GM21786 (cell line): ENCODE measurements at regions not wholly inside any gene's neighbourhood (a gene's known extent, or its start where the extent isn't known, plus 50 kb on each side); places are given as distances from the start of the nearest gene placed in this dataset.
"Not testable (repeated sequence)": the region's sequence is repeated elsewhere in the genome, so short reads cannot be mapped to it uniquely, and the experiment has no call there.

Experiments used
- ATAC-seq: cut with Tn5 transposase; IDR thresholded peaks from one replicate; pipeline ENCODE4 v1.9.1; 2021; ENCODE audit not compliant: unreplicated experiment

GRCh38 chr20:6663104-6663503, 104.4 kb upstream of the BMP2 start:
- no peak for ATAC-seq

- no peak for ATAC-seq
These were observed 105.2 kb upstream of the BMP2 start for GRCh38 chr20:6662309-6662708.

GRCh38 chr20:6660441-6660840, 107.0 kb upstream of the BMP2 start:
- ATAC-seq = no peak

GRCh38 chr20:6658909-6659308, 108.6 kb upstream of the BMP2 start:
- not testable (repeated sequence) for ATAC-seq

- no peak for ATAC-seq
These were observed 109.6 kb upstream of the BMP2 start for GRCh38 chr20:6657904-6658303.

- no peak for ATAC-seq
These were observed 110.4 kb upstream of the BMP2 start for GRCh38 chr20:6657111-6657510.

- no peak for ATAC-seq
These were observed 112.8 kb upstream of the BMP2 start for GRCh38 chr20:6654513-6655252.

- ATAC-seq = peak; percentile 65
These were observed 115.9 kb upstream of the BMP2 start for GRCh38 chr20:6651561-6651960.

- no peak for ATAC-seq
These were observed 116.5 kb upstream of the BMP2 start for GRCh38 chr20:6651016-6651415.

GRCh38 chr20:6646021-6646636, 121.4 kb upstream of the BMP2 start:
- ATAC-seq = no peak

- ATAC-seq = no peak
These were observed 122.5 kb upstream of the BMP2 start for GRCh38 chr20:6644813-6645628.

- no peak for ATAC-seq
These were observed 126.5 kb upstream of the BMP2 start for GRCh38 chr20:6641012-6641411.

GRCh38 chr20:6637160-6637579, 130.3 kb upstream of the BMP2 start:
- ATAC-seq = no peak

- no peak for ATAC-seq
These were observed 131.0 kb upstream of the BMP2 start for GRCh38 chr20:6636209-6637159.

- peak; percentile 68 for ATAC-seq
These were observed 132.3 kb upstream of the BMP2 start for GRCh38 chr20:6635034-6635736.

GRCh38 chr20:6632187-6632586, 135.3 kb upstream of the BMP2 start:
- ATAC-seq = no peak

GRCh38 chr20:6630514-6630913, 137.0 kb upstream of the BMP2 start:
- ATAC-seq = no peak

- no peak for ATAC-seq
These were observed 137.9 kb upstream of the BMP2 start for GRCh38 chr20:6629564-6629963.

- ATAC-seq = no peak
These were observed 140.7 kb upstream of the BMP2 start for GRCh38 chr20:6626805-6627204.

GRCh38 chr20:6623989-6624388, 143.5 kb upstream of the BMP2 start:
- ATAC-seq = peak; percentile 99
